ENCODE measurements at regions not wholly inside any gene's neighbourhood (a gene's known extent, or its start where the extent isn't known, plus 50 kb on each side); places are given as distances from the start of the nearest gene placed in this dataset.
"Not testable (repeated sequence)": the region's sequence is repeated elsewhere in the genome, so short reads cannot be mapped to it uniquely, and the experiment has no call there.

- no peaks in the 10 kb centered on the region for H3K9me3 ChIP-seq (ENCODE audit: control insufficient read depth, low read length, poor library complexity, severe bottlenecking)
- Mint-ChIP-seq H3K4me3 (no peak overlapping the region), H3K4me1 (no peaks in the 10 kb centered on the region), H3K27ac (no peak overlapping the region), H3K27me3 (no peaks in the 10 kb centered on the region), H3K36me3 (ENCODE audit: low read depth) (no peaks in the 10 kb centered on the region)
- ATAC-seq (no peak), DNase-seq (no peak)
These were observed 769.9 kb upstream of the AMELY start for GRCh38 chrY:7681426-7681825.

- no peaks in the 10 kb centered on the region for H3K27me3 Mint-ChIP-seq
- H3K9me3 ChIP-seq (ENCODE audit: control insufficient read depth, low read length, poor library complexity, severe bottlenecking) = no peaks in the 10 kb centered on the region
- DNase-seq = no peak
- H3K4me3 Mint-ChIP-seq = no peak overlapping the region
- no peak for ATAC-seq
- H3K4me1 Mint-ChIP-seq = no peaks in the 10 kb centered on the region
- no peaks in the 10 kb centered on the region for H3K36me3 Mint-ChIP-seq (ENCODE audit: low read depth)
- H3K27ac Mint-ChIP-seq = no peak overlapping the region
These were observed 762.9 kb upstream of the AMELY start for GRCh38 chrY:7674465-7674864.

- Mint-ChIP-seq H3K4me1 (no peaks in the 10 kb centered on the region), H3K27me3 (no peaks in the 10 kb centered on the region), H3K27ac (no peak overlapping the region), H3K4me3 (no peak overlapping the region), H3K36me3 (ENCODE audit: low read depth) (no peaks in the 10 kb centered on the region)
- ATAC-seq (no peak), DNase-seq (no peak)
- H3K9me3 ChIP-seq (ENCODE audit: control insufficient read depth, low read length, poor library complexity, severe bottlenecking) = no peaks in the 10 kb centered on the region
These were observed 761.2 kb upstream of the AMELY start for GRCh38 chrY:7672796-7673195.

GRCh38 chrY:7663261-7663660 is 751.7 kb upstream of the AMELY start:
- no peak for DNase-seq
- H3K4me1 Mint-ChIP-seq = no peaks in the 10 kb centered on the region
- H3K27ac Mint-ChIP-seq = no peak overlapping the region
- H3K9me3 ChIP-seq (ENCODE audit: control insufficient read depth, low read length, poor library complexity, severe bottlenecking) = no peaks in the 10 kb centered on the region
- no peak overlapping the region for H3K4me3 Mint-ChIP-seq
- ATAC-seq = no peak
- H3K27me3 Mint-ChIP-seq = no peaks in the 10 kb centered on the region
- no peaks in the 10 kb centered on the region for H3K36me3 Mint-ChIP-seq (ENCODE audit: low read depth)

- Mint-ChIP-seq H3K4me3 (no peak overlapping the region), H3K36me3 (ENCODE audit: low read depth) (no peaks in the 10 kb centered on the region), H3K27me3 (no peaks in the 10 kb centered on the region), H3K4me1 (no peaks in the 10 kb centered on the region), H3K27ac (no peak overlapping the region)
- no peaks in the 10 kb centered on the region for H3K9me3 ChIP-seq (ENCODE audit: control insufficient read depth, low read length, poor library complexity, severe bottlenecking)
- DNase-seq (no peak), ATAC-seq (no peak)
These were observed 747.5 kb upstream of the AMELY start for GRCh38 chrY:7659047-7659446.

GRCh38 chrY:7656596-7656995 is 745.0 kb upstream of the AMELY start:
- no peaks in the 10 kb centered on the region for H3K27me3 Mint-ChIP-seq
- no peak for ATAC-seq

GRCh38 chrY:7654985-7655384 is 743.4 kb upstream of the AMELY start:
- no peak overlapping the region for H3K4me3 Mint-ChIP-seq
- no peak overlapping the region for H3K27ac Mint-ChIP-seq
- no peaks in the 10 kb centered on the region for H3K36me3 Mint-ChIP-seq (ENCODE audit: low read depth)
- DNase-seq = no peak
- no peaks in the 10 kb centered on the region for H3K27me3 Mint-ChIP-seq
- no peaks in the 10 kb centered on the region for H3K9me3 ChIP-seq (ENCODE audit: control insufficient read depth, low read length, poor library complexity, severe bottlenecking)
- H3K4me1 Mint-ChIP-seq = no peaks in the 10 kb centered on the region
- ATAC-seq = no peak

More at GRCh38 chrY:7656596-7656995, 745.0 kb upstream of the AMELY start:
- Mint-ChIP-seq H3K4me3 (no peak overlapping the region), H3K36me3 (ENCODE audit: low read depth) (no peaks in the 10 kb centered on the region), H3K4me1 (no peaks in the 10 kb centered on the region), H3K27ac (no peak overlapping the region)
- no peak for DNase-seq
- H3K9me3 ChIP-seq (ENCODE audit: control insufficient read depth, low read length, poor library complexity, severe bottlenecking) = no peaks in the 10 kb centered on the region

GRCh38 chrY:7649866-7650265 is 738.3 kb upstream of the AMELY start:
- H3K36me3 Mint-ChIP-seq (ENCODE audit: low read depth); ATAC-seq; H3K4me1 Mint-ChIP-seq; H3K27ac Mint-ChIP-seq; H3K4me3 Mint-ChIP-seq; H3K9me3 ChIP-seq (ENCODE audit: control insufficient read depth, low read length, poor library complexity, severe bottlenecking); DNase-seq; H3K27me3 Mint-ChIP-seq: not testable (repeated sequence)

Measured in T-helper 17 cell (primary cell).